GM23248 (cell line): ENCODE measurements at regions not wholly inside any gene's neighbourhood (a gene's known extent, or its start where the extent isn't known, plus 50 kb on each side); places are given as distances from the start of the nearest gene placed in this dataset.

Experiments used
- EZH2 ChIP-seq: fragments of 200-600 bp; sonication (generic); IDR thresholded peaks from 2 replicates; pipeline ENCODE4 v1.6.1; 2018; ENCODE audit warnings: antibody characterized with exemption, mild to moderate bottlenecking; ENCODE audit not compliant: insufficient read depth, poor library complexity, severe bottlenecking
- EZH2phosphoT487 ChIP-seq: fragments of 200-600 bp; sonication (generic); IDR thresholded peaks from 2 replicates; pipeline ENCODE4 v1.6.1; 2018; ENCODE audit warnings: antibody characterized with exemption, moderate library complexity, mild to moderate bottlenecking, low read depth; ENCODE audit not compliant: insufficient read depth

DNA sequence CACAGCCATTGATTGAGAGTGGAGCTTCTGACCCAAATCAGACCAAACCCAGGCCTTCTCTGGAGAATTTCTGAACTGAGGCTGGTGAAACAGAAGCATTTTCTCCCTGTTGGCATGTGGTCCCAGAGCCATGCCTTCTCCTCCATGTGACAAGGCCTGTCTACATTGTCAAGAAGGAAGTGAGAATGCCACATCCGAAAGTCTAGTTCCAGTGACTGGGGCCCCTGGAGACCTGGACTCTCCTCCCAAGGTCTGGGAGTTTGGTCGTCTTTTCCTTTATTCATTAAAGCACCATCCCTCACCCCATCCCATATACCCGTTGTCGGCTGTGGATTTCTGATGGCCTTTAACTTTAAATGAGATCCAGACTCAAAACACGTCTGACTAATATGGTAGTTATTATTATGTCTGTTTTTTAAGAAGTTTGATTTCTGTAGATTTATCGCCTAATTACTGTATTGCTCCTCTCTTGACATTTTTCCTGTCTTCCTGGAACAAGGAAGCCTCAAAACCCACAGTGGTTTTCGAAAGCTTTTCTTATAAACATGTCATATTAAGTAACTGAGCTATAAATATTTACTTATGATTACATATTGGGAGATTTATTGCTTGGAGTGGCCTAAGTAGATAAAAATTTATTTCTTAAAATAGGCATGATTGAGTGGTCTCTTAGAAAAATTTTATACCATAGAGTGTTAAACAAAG lies 128.3 kb upstream of the FRY start:
- TF ChIP-seq EZH2 (no peak), EZH2phosphoT487 (no peak)
